ENCODE measurements at regions not wholly inside any gene's neighbourhood (a gene's known extent, or its start where the extent isn't known, plus 50 kb on each side); places are given as distances from the start of the nearest gene placed in this dataset.

DNA sequence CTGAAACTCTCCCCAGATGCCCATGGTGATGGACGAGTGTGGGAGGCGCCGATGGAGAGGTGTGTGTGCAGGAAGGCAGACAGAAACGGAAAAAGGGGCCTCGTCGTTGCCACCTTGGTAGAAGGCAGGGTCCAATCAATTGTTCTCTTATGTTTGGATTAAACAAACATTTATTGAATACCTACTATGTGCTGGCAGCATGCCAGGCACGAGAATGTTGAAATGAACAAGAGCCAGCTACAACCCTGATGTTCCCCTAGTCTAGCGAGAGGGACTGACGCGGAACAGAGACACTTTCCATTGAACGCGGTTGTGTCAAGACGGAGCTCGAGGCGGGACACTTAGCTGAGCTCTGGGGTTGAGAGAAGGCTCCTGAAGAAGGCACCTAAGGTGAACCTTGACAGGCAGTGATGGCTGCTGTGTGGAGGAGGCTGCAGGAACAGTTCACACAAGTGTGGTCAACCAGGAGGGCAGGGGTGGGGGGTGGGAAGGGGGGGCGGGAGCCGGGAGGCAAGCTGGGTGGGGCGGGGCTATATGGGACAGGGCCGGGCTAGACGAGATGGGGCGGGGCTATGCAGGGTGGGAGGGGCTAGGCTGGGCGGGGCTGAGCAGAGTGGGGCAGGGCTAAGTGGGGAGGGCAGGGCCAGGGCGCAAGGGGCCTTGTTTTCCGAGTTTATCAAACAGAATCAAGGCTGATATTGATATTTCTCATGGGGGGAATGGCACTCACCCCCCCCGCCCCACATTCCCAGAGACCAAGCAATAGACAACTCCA is 181.0 kb downstream of the GATA3 start:
- H3K36me3 ChIP-seq, result no peaks in the 10 kb centered on the region
- H3K4me3 ChIP-seq, result no peak overlapping the region
- no peaks in the 10 kb centered on the region for H3K9me3 ChIP-seq
- TF ChIP-seq, protein P1, sequence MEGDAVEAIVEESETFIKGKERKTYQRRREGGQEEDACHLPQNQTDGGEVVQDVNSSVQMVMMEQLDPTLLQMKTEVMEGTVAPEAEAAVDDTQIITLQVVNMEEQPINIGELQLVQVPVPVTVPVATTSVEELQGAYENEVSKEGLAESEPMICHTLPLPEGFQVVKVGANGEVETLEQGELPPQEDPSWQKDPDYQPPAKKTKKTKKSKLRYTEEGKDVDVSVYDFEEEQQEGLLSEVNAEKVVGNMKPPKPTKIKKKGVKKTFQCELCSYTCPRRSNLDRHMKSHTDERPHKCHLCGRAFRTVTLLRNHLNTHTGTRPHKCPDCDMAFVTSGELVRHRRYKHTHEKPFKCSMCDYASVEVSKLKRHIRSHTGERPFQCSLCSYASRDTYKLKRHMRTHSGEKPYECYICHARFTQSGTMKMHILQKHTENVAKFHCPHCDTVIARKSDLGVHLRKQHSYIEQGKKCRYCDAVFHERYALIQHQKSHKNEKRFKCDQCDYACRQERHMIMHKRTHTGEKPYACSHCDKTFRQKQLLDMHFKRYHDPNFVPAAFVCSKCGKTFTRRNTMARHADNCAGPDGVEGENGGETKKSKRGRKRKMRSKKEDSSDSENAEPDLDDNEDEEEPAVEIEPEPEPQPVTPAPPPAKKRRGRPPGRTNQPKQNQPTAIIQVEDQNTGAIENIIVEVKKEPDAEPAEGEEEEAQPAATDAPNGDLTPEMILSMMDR (IDR thresholded peaks at IDR 0.05), result no peak
- TF ChIP-seq POLR2A (IDR thresholded peaks at IDR 0.05), result no peak
- DNase-seq, result no peak
- no peaks in the 10 kb centered on the region for H3K4me1 ChIP-seq
- H3K27me3 ChIP-seq, result no peaks in the 10 kb centered on the region
- H3K27ac ChIP-seq, result no peak overlapping the region

DNA sequence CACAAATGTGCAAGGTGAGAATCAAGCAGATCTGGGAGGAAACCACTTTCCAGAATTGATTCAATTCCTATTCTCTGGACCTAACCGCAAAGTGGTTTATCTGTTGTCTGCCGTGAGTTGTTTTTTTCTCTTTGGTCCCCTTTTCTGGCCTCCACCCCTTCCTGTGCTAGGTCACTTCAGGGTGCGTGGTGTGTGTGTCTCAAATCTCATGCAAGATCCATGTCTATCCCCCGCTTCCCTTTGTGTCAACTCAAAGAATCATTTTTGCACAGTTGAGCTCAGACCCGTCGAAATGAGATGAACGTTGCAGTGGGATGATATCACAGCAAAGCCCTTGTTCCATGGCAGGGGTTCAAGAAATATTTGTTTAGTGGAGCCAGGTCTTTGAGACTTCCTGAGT is 184.5 kb downstream of the GATA3 start:
- TF ChIP-seq POLR2A (IDR thresholded peaks at IDR 0.05), result no peak
- TF ChIP-seq, protein P1 (IDR thresholded peaks at IDR 0.05), result no peak
- no peaks in the 10 kb centered on the region for H3K36me3 ChIP-seq
- no peaks in the 10 kb centered on the region for H3K27me3 ChIP-seq
- no peak overlapping the region for H3K27ac ChIP-seq
- no peaks in the 10 kb centered on the region for H3K4me1 ChIP-seq
- DNase-seq, result no peak
- H3K4me3 ChIP-seq, result no peak overlapping the region
- no peaks in the 10 kb centered on the region for H3K9me3 ChIP-seq

DNA sequence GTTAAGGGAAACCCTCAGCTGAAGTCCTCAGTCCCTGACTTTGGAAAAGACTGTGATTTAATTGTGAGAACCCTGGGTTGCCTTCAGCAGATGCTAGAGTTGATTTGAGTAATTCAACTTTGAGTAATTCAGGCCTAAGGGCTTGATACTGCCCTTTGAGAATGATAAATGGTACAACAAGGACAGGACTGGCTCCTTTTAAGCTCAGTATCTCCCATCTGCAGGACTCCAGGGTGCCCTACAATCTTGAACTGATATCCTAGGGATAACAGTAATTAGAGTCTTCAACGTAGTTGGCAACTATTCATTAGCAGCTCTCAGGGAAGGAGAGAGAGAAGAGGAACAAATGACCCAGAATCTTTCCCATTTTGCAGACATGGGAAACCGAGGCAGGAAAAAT is 186.4 kb downstream of the GATA3 start:
- no peak for DNase-seq
- no peak overlapping the region for H3K27ac ChIP-seq
- H3K27me3 ChIP-seq, result no peaks in the 10 kb centered on the region
- H3K9me3 ChIP-seq, result no peaks in the 10 kb centered on the region
- no peaks in the 10 kb centered on the region for H3K4me1 ChIP-seq
- TF ChIP-seq, protein P1 (IDR thresholded peaks at IDR 0.05), result no peak
- no peaks in the 10 kb centered on the region for H3K36me3 ChIP-seq
- no peak overlapping the region for H3K4me3 ChIP-seq

DNA sequence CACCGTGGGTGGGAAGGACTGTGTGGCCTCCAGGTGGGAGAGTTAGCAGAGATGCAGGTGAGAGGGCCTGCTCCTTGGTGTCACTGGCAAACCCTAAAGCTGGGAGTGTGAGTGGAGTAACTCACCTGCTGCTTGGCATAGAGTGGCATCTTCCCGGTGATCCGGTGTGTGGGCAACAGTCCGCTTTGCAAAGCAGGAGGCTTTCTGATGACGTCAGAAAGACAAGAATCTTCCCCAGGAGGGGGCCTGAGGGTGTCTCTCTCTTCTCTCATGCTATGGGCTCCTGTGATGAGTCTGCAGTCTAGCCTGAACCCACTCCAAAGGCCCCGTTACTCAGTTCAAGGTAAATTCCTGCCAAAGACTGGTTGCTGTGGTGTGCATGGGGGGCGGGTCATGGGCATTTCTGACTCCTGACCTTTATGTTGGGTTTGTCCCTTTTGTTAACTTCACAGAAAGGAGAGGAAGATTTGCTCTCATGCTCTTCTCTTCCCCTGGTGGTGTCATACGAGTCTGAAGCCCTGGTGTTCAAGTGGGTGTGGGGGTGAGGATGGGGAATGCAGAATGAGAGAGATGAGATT is 187.9 kb downstream of the GATA3 start:
- TF ChIP-seq, protein P1 (IDR thresholded peaks at IDR 0.05), result no peak
- TF ChIP-seq POLR2A (IDR thresholded peaks at IDR 0.05), result no peak
- no peaks in the 10 kb centered on the region for H3K36me3 ChIP-seq
- H3K27me3 ChIP-seq, result no peaks in the 10 kb centered on the region
- H3K9me3 ChIP-seq, result peaks cover 0 to 3% (median 0%) of the 10 kb centered on the region in 4 donors
- no peak for DNase-seq
- H3K4me3 ChIP-seq, result no peak overlapping the region
- no peaks in the 10 kb centered on the region for H3K4me1 ChIP-seq
- no peak overlapping the region for H3K27ac ChIP-seq

DNA sequence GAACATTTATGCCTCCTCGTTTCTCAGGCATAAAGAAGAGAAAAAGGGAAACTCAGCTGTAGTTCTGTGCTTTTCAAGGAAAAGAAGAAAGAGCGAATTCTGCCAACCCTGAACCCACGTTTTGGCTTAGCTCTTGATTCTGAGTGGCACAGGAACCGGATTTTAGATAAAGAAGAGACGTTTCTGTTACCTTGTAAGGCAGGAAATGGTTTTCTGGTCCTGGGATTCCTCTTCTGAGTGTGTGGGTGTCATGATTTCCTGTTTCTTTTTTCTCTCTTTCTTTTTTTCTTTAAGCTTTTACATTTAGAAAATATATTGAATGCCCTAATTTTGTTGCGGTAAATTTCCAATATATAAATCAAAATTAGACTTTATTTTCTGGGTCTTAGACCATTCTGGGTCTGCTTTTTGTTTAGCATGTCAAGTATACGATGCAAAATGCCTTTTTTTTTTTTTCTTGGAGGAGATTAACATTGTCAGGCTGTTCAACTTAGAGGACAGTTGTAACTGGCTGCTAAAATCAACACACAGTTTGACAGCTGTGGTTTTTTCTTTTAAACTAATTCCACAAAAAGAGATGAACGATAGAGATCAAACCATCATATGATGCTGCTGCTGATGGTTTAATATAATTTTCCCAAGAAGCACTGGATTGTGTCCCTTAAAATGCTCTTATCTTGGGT is 190.8 kb downstream of the GATA3 start:
- no peak for TF ChIP-seq POLR2A (IDR thresholded peaks at IDR 0.05)
- TF ChIP-seq, protein P1 (IDR thresholded peaks at IDR 0.05), result no peak
- H3K36me3 ChIP-seq, result no peaks in the 10 kb centered on the region
- no peaks in the 10 kb centered on the region for H3K4me1 ChIP-seq
- no peak for DNase-seq
- H3K9me3 ChIP-seq, result peaks cover 0 to 3% (median 0%) of the 10 kb centered on the region in 4 donors
- no peak overlapping the region for H3K4me3 ChIP-seq
- H3K27me3 ChIP-seq, result no peaks in the 10 kb centered on the region
- H3K27ac ChIP-seq, result peak overlapping the region in 1 of 4 donors; percentile 49
